HG02610 (cell line): ENCODE measurements at regions not wholly inside any gene's neighbourhood (a gene's known extent, or its start where the extent isn't known, plus 50 kb on each side); places are given as distances from the start of the nearest gene placed in this dataset.
A peak's percentile ranks its signal among the peaks of the same experiment; 100 is the strongest.

ENCODE experiments used
- ATAC-seq: cut with Tn5 transposase; IDR thresholded peaks from one replicate; pipeline ENCODE4 v1.9.1; 2021; ENCODE audit warnings: mild to moderate bottlenecking, moderate library complexity; ENCODE audit not compliant: unreplicated experiment

GRCh38 chr9:78707080-78707479, 410.2 kb downstream of the PSAT1 start:
- ATAC-seq, result peak; percentile 46

GRCh38 chr9:78707481-78707991, 410.6 kb downstream of the PSAT1 start:
- peak; percentile 96 for ATAC-seq

- no peak for ATAC-seq
These were observed 416.1 kb downstream of the PSAT1 start for GRCh38 chr9:78712903-78713613.

- no peak for ATAC-seq
These were observed 416.9 kb downstream of the PSAT1 start for GRCh38 chr9:78713614-78714405.

- ATAC-seq, result no peak
These were observed 417.7 kb downstream of the PSAT1 start for GRCh38 chr9:78714576-78714975.

GRCh38 chr9:78719029-78719428, 422.1 kb downstream of the PSAT1 start:
- peak; percentile 73 for ATAC-seq

- no peak for ATAC-seq
These were observed 428.0 kb downstream of the PSAT1 start for GRCh38 chr9:78724896-78725295.

- ATAC-seq, result no peak
These were observed 428.6 kb downstream of the PSAT1 start for GRCh38 chr9:78725503-78725902.

GRCh38 chr9:78745331-78745730, 448.4 kb downstream of the PSAT1 start:
- no peak for ATAC-seq

GRCh38 chr9:78746010-78746409, 449.1 kb downstream of the PSAT1 start:
- ATAC-seq, result no peak

GRCh38 chr9:78753039-78753438, 456.1 kb downstream of the PSAT1 start:
- no peak for ATAC-seq

- peak; percentile 88 for ATAC-seq
These were observed 460.0 kb downstream of the PSAT1 start for GRCh38 chr9:78756813-78757510.

GRCh38 chr9:78763424-78763823, 466.5 kb downstream of the PSAT1 start:
- ATAC-seq, result no peak

- ATAC-seq, result no peak
These were observed 468.9 kb downstream of the PSAT1 start for GRCh38 chr9:78765861-78766260.

- ATAC-seq, result no peak
These were observed 470.6 kb downstream of the PSAT1 start for GRCh38 chr9:78767490-78767889.

GRCh38 chr9:78769690-78770089, 472.8 kb downstream of the PSAT1 start:
- no peak for ATAC-seq

- no peak for ATAC-seq
These were observed 478.3 kb downstream of the PSAT1 start for GRCh38 chr9:78775211-78775610.

- no peak for ATAC-seq
These were observed 478.9 kb downstream of the PSAT1 start for GRCh38 chr9:78775696-78776295.

GRCh38 chr9:78777747-78778146, 480.8 kb downstream of the PSAT1 start:
- ATAC-seq, result no peak

- ATAC-seq, result no peak
These were observed 481.4 kb downstream of the PSAT1 start for GRCh38 chr9:78778318-78778717.

- no peak for ATAC-seq
These were observed 482.0 kb downstream of the PSAT1 start for GRCh38 chr9:78778861-78779374.
